H9 (cell line): ENCODE measurements at regions not wholly inside any gene's neighbourhood (a gene's known extent, or its start where the extent isn't known, plus 50 kb on each side); places are given as distances from the start of the nearest gene placed in this dataset.

Source experiments
- DNase-seq: peaks from one replicate; pipeline ENCODE4 v3.0.0-alpha.2; 2017
- H2AFZ ChIP-seq: one replicate; pipeline ENCODE4 v1.6.1; 2013; ENCODE audit warnings: mild to moderate bottlenecking, low read length, control low read depth, moderate library complexity
- H2AK5ac ChIP-seq: 2 replicates; pipeline ENCODE4 v1.6.1; 2013; ENCODE audit warnings: low read length, control low read depth, mixed read lengths; ENCODE audit not compliant: insufficient read length
- H2BK120ac ChIP-seq: one replicate; pipeline ENCODE4 v1.6.1; 2013; ENCODE audit warnings: low read depth, mild to moderate bottlenecking, low read length, control low read depth, inconsistent platforms; ENCODE audit not compliant: poor library complexity, severe bottlenecking
- H2BK12ac ChIP-seq: 2 replicates; pipeline ENCODE4 v1.6.1; 2013; ENCODE audit warnings: low read length, control low read depth, mixed read lengths, low read depth; ENCODE audit not compliant: insufficient read length
- H2BK15ac ChIP-seq: 2 replicates; pipeline ENCODE4 v1.6.1; 2013; ENCODE audit warnings: low read depth, low read length, control low read depth
- H2BK20ac ChIP-seq: one replicate; pipeline ENCODE4 v1.6.1; 2013; ENCODE audit warnings: low read depth, mild to moderate bottlenecking, low read length, control low read depth, inconsistent platforms; ENCODE audit not compliant: poor library complexity, severe bottlenecking
- H2BK5ac ChIP-seq: 2 replicates; pipeline ENCODE4 v1.6.1; 2013; ENCODE audit warnings: low read length, control low read depth, mixed read lengths; ENCODE audit not compliant: insufficient read length
- H3K14ac ChIP-seq: 2 replicates; pipeline ENCODE4 v1.6.1; 2013; ENCODE audit warnings: low read length, control low read depth; ENCODE audit not compliant: insufficient read depth
- H3K18ac ChIP-seq: 2 replicates; pipeline ENCODE4 v1.6.1; 2013; ENCODE audit warnings: low read depth, mild to moderate bottlenecking, mixed read lengths, low read length, control low read depth; ENCODE audit not compliant: insufficient read length
- H3K23ac ChIP-seq: 2 replicates; pipeline ENCODE4 v1.6.1; 2013; ENCODE audit warnings: low read length, control low read depth, mixed read lengths, low read depth; ENCODE audit not compliant: insufficient read length
- H3K23me2 ChIP-seq: 2 replicates; pipeline ENCODE4 v1.6.1; 2013; ENCODE audit warnings: low read depth, mild to moderate bottlenecking, mixed read lengths, low read length, control low read depth; ENCODE audit not compliant: insufficient read length, poor library complexity, severe bottlenecking
- H3K27ac ChIP-seq: 2 replicates; pipeline ENCODE4 v1.5.1; 2013; ENCODE audit warnings: low read length, control low read depth, mixed read lengths, low read depth; ENCODE audit not compliant: insufficient read length
- H3K27me3 ChIP-seq: 2 replicates; pipeline ENCODE4 v1.6.1; 2013; ENCODE audit warnings: low read length, control low read depth, inconsistent platforms; ENCODE audit not compliant: insufficient read depth
- H3K4ac ChIP-seq: 2 replicates; pipeline ENCODE4 v1.6.1; 2013; ENCODE audit warnings: low read depth, mild to moderate bottlenecking, control low read depth, inconsistent platforms, low read length, moderate library complexity
- H3K4me1 ChIP-seq: 2 replicates; pipeline ENCODE4 v1.6.1; 2013; ENCODE audit warnings: low read length, control low read depth, inconsistent platforms; ENCODE audit not compliant: insufficient read depth
- H3K4me2 ChIP-seq: 2 replicates; pipeline ENCODE4 v1.6.1; 2013; ENCODE audit warnings: low read length, control low read depth, mixed read lengths; ENCODE audit not compliant: insufficient read length, insufficient read depth
- H3K56ac ChIP-seq: 2 replicates; pipeline ENCODE4 v1.6.1; 2013; ENCODE audit warnings: low read depth, mild to moderate bottlenecking, mixed read lengths, low read length, control low read depth; ENCODE audit not compliant: insufficient read length
- H3K79me1 ChIP-seq: 2 replicates; pipeline ENCODE4 v1.6.1; 2013; ENCODE audit warnings: low read depth, mild to moderate bottlenecking, moderate library complexity, low read length, control low read depth, inconsistent platforms; ENCODE audit not compliant: insufficient read depth, poor library complexity, severe bottlenecking
- H3K79me2 ChIP-seq: 2 replicates; pipeline ENCODE4 v1.6.1; 2013; ENCODE audit warnings: low read length, control low read depth, inconsistent platforms; ENCODE audit not compliant: insufficient read depth
- H3K9ac ChIP-seq: 2 replicates; pipeline ENCODE4 v1.6.1; 2013; ENCODE audit warnings: low read length, control low read depth, mixed read lengths; ENCODE audit not compliant: insufficient read length; ENCODE audit errors: extremely low read depth
- H3K9me3 ChIP-seq: one replicate; pipeline ENCODE4 v1.6.1; 2013; ENCODE audit warnings: low read depth, low read length, inconsistent platforms; ENCODE audit not compliant: control insufficient read depth
- H3T11ph ChIP-seq: one replicate; pipeline ENCODE4 v1.6.1; 2013; ENCODE audit warnings: mild to moderate bottlenecking, low read length, control low read depth, inconsistent platforms
- H4K20me1 ChIP-seq: one replicate; pipeline ENCODE4 v1.6.1; 2013; ENCODE audit not compliant: control insufficient read depth, insufficient read length, insufficient read depth
- H4K5ac ChIP-seq: 2 replicates; pipeline ENCODE4 v1.6.1; 2013; ENCODE audit warnings: low read depth, mild to moderate bottlenecking, mixed read lengths, low read length, control low read depth; ENCODE audit not compliant: insufficient read length
- H4K8ac ChIP-seq: replicated peaks from 2 replicates; pipeline ENCODE4 v1.6.1; 2013; ENCODE audit warnings: low read length, control low read depth, mixed read lengths, low read depth; ENCODE audit not compliant: insufficient read length
- H4K91ac ChIP-seq: 2 replicates; pipeline ENCODE4 v1.6.1; 2013; ENCODE audit warnings: low read depth, mild to moderate bottlenecking, moderate library complexity, mixed read lengths, low read length, control low read depth; ENCODE audit not compliant: insufficient read length
- H3K27ac Mint-ChIP-seq, 3 experiments: 2 replicates in 2 of 3; 3 replicates in 1 of 3; pipeline ENCODE4 v1.8.0; 2020 to 2021; ENCODE audit warnings: mixed read lengths in 3 of 3, mild to moderate bottlenecking in 1 of 3, moderate library complexity in 1 of 3
- H3K27me3 Mint-ChIP-seq: 2 replicates; pipeline ENCODE4 v1.8.0; 2021; ENCODE audit warnings: low read depth, mild to moderate bottlenecking, moderate library complexity, mixed read lengths
- H3K36me3 Mint-ChIP-seq, 3 experiments: 2 replicates in 2 of 3; 3 replicates in 1 of 3; pipeline ENCODE4 v1.8.0; 2020 to 2021; ENCODE audit warnings: low read depth in 3 of 3, mixed read lengths in 3 of 3; ENCODE audit not compliant: insufficient read depth in 1 of 3
- H3K4me1 Mint-ChIP-seq, 2 experiments: 2 replicates each; pipeline ENCODE4 v1.8.0; 2020; ENCODE audit warnings: mixed read lengths in 2 of 2
- H3K4me3 Mint-ChIP-seq, 2 experiments: 2 replicates in 1 of 2; 3 replicates in 1 of 2; pipeline ENCODE4 v1.8.0; 2020 to 2021; ENCODE audit warnings: mild to moderate bottlenecking in 2 of 2, mixed read lengths in 2 of 2, moderate library complexity in 1 of 2
- H3K9me3 Mint-ChIP-seq, 2 experiments: 2 replicates in 1 of 2; 3 replicates in 1 of 2; pipeline ENCODE4 v1.8.0; 2020; ENCODE audit warnings: mild to moderate bottlenecking in 2 of 2, mixed read lengths in 2 of 2, moderate library complexity in 1 of 2
- CTCF ChIP-seq: fragments of 200-600 bp; sonication (generic); conservative IDR thresholded peaks from 3 replicates; pipeline ENCODE4 v1.8.0; 2021; ENCODE audit warnings: antibody characterized with exemption, mild to moderate bottlenecking

GRCh38 chr3:159339131-159339530 lies 537.3 kb downstream of the MFSD1 start:
- Mint-ChIP-seq H3K4me3 (no peak overlapping the region), H3K36me3 (peaks cover 0 to 5% (median 2%) of the 10 kb centered on the region in 3 experiments; a peak in 3 of 7 replicates), H3K4me1 (no peaks in the 10 kb centered on the region), H3K27me3 (peaks cover 22% of the 10 kb centered on the region), H3K27ac (no peak overlapping the region), H3K9me3 (peaks cover 10 to 13% of the 10 kb centered on the region in 2 experiments)
- Histone ChIP-seq H3K14ac (no peak overlapping the region), H3K4me1 (no peaks in the 10 kb centered on the region), H2AK5ac (no peak overlapping the region), H3K18ac (no peak overlapping the region), H2BK15ac (no peak overlapping the region), H3K56ac (no peak overlapping the region), H3K79me2 (no peaks in the 10 kb centered on the region), H3K27ac (no peak overlapping the region), H3K27me3 (no peaks in the 10 kb centered on the region), H3K4ac (no peak overlapping the region), H2AFZ (no peak overlapping the region), H4K91ac (no peak overlapping the region), H3T11ph (no peak overlapping the region), H2BK120ac (no peak overlapping the region), H4K5ac (no peak overlapping the region), H2BK12ac (no peak overlapping the region), H3K23ac (no peak overlapping the region), H3K9me3 (no peaks in the 10 kb centered on the region), H2BK5ac (no peak overlapping the region), H3K79me1 (no peaks in the 10 kb centered on the region), H2BK20ac (no peak overlapping the region), H3K4me2 (no peak overlapping the region), H3K23me2 (no peaks in the 10 kb centered on the region), H3K9ac (no peak overlapping the region), H4K20me1 (no peaks in the 10 kb centered on the region), H4K8ac (no peak overlapping the region)
- DNase-seq: no peak
- TF ChIP-seq CTCF: no peak
